AG09319 (cell line): ENCODE measurements at regions not wholly inside any gene's neighbourhood (a gene's known extent, or its start where the extent isn't known, plus 50 kb on each side); places are given as distances from the start of the nearest gene placed in this dataset.
"Not testable (repeated sequence)": the region's sequence is repeated elsewhere in the genome, so short reads cannot be mapped to it uniquely, and the experiment has no call there.

ENCODE experiments used
- DNase-seq: peaks from one replicate; pipeline ENCODE4 v3.0.0-alpha.2; 2010; ENCODE audit warnings: low read depth; ENCODE audit errors: extremely low read depth
- CTCF ChIP-seq: IDR thresholded peaks from 2 replicates; pipeline ENCODE4 v1.5.1; 2011; ENCODE audit warnings: low read depth, mild to moderate bottlenecking, inconsistent platforms, low read length, moderate library complexity

- no peak for TF ChIP-seq CTCF
- no peak for DNase-seq
Measured at GRCh38 chr2:146417942-146418341, 1426.9 kb upstream of the ACVR2A start.

GRCh38 chr2:146415291-146415690 is 1429.5 kb upstream of the ACVR2A start:
- TF ChIP-seq CTCF, result no peak
- DNase-seq, result no peak

DNA sequence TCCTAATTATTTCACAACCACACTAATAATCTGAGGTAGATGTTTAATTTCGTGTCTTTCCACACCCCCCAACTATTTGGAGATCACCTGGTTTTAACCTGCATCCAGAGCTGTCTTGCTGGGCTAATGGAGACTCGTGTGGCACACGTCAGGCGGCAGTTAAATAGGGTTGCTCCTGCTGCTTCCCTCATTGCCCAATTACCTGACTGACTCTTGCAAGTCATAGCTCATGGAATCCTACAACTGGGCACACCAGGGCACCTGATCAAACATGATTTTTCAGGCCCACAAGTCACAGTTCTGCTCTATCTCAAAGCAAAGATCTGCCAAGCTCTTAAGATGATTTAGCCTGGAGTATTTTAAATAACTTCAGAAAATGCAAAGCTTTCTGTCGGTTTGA is 1430.4 kb upstream of the ACVR2A start:
- no peak for DNase-seq
- TF ChIP-seq CTCF, result no peak

- TF ChIP-seq CTCF, result no peak
- DNase-seq, result no peak
Measured at GRCh38 chr2:146413086-146413610, 1431.7 kb upstream of the ACVR2A start.

DNA sequence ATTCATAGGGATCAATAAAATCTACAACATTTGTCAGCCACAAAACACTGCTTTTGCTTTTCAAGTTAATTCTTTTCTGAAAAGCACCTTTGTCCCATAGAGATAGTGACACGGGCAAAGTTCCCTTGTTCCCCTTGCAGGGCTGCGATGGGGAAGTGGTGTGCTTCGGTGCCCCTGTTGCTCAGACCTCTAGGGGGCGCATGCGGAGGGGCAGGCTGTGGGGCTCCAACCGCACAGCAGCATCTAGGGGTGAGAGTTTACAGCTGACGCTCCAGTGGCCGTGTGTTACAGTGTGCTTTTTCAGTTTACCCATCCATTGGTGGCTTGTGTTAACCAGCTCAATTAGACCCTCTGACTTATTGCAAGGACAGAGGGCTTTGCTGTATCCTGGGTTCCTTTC is 1432.2 kb upstream of the ACVR2A start:
- TF ChIP-seq CTCF, result no peak; the same call in 1 of the 2 replicates
- DNase-seq, result no peak

DNA sequence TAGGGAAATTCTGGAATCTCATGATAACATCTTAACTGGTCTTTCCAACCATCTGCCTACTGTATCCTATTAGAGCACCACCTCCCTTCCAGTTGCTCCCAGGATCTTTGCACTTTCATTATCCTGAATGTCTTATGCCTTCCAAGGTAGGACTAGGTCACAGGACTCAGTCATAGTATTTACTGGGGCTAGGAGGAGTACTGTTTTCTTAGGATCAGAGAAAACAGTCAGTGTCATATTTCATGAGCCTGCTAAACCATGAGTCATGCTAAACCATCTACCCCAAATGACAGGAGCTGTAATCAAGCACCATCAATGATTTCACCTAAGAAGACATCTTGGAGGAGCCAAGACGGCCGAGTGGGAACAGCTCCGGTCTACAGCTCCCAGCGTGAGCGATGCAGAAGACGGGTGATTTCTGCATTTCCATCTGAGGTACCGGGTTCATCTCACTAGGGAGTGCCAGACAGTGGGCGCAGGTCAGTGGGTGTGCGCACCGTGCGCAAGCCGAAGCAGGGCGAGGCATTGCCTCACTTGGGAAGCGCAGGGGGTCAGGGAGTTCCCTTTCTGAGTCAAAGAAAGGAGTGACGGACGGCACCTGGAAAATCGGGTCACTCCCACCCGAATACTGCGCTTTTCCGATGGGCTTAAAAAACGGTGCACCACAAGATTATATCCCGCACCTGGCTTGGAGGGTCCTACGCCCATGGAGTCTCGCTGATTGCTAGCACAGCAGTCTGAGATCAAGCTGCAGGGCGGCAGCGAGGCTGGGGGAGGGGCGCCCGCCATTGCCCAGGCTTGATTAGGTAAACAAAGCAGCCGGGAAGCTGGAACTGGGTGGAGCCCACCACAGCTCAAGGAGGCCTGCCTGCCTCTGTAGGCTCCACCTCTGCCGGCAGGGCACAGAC is 1439.2 kb upstream of the ACVR2A start:
- not testable (repeated sequence) for DNase-seq

GRCh38 chr2:146403546-146404160 is 1441.2 kb upstream of the ACVR2A start:
- not testable (repeated sequence) for DNase-seq

- TF ChIP-seq CTCF, result no peak
Measured at GRCh38 chr2:146392631-146393030, 1452.2 kb upstream of the ACVR2A start.

More at GRCh38 chr2:146392631-146393030, 1452.2 kb upstream of the ACVR2A start:
- no peak for DNase-seq
